ENCODE measurements at regions not wholly inside any gene's neighbourhood (a gene's known extent, or its start where the extent isn't known, plus 50 kb on each side); places are given as distances from the start of the nearest gene placed in this dataset.

DNA sequence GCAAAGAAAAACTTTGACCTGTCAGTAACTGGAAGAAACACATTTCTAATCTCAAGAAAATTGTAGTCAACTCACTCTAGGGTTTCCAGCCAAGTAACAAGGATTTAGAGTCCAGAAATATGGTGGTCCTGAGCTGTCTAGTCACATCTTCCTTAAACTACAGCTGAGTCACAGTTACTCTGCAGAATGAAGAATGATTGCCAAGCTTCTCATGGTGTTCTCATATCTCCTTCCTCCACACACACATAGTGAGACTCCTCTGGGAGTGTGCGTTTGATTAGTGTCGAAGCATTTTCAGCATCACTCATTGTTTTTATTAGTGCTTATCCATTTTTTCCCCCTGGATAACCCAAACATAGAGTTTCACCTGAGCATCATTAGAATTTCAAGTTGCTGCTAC, 93.1 kb upstream of the CXCL12 start (continued):
- TF ChIP-seq, protein P1, sequence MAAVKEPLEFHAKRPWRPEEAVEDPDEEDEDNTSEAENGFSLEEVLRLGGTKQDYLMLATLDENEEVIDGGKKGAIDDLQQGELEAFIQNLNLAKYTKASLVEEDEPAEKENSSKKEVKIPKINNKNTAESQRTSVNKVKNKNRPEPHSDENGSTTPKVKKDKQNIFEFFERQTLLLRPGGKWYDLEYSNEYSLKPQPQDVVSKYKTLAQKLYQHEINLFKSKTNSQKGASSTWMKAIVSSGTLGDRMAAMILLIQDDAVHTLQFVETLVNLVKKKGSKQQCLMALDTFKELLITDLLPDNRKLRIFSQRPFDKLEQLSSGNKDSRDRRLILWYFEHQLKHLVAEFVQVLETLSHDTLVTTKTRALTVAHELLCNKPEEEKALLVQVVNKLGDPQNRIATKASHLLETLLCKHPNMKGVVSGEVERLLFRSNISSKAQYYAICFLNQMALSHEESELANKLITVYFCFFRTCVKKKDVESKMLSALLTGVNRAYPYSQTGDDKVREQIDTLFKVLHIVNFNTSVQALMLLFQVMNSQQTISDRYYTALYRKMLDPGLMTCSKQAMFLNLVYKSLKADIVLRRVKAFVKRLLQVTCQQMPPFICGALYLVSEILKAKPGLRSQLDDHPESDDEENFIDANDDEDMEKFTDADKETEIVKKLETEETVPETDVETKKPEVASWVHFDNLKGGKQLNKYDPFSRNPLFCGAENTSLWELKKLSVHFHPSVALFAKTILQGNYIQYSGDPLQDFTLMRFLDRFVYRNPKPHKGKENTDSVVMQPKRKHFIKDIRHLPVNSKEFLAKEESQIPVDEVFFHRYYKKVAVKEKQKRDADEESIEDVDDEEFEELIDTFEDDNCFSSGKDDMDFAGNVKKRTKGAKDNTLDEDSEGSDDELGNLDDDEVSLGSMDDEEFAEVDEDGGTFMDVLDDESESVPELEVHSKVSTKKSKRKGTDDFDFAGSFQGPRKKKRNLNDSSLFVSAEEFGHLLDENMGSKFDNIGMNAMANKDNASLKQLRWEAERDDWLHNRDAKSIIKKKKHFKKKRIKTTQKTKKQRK (IDR thresholded peaks at IDR 0.05; ENCODE audit: borderline replicate concordance, low read depth, low read length): no peak
- no peak for TF ChIP-seq GABPB2 (CRISPR knock-in tag; conservative IDR thresholded peaks at IDR 0.05)
- no peak for TF ChIP-seq RHOXF2B (CRISPR knock-in tag; conservative IDR thresholded peaks at IDR 0.05)
- TF ChIP-seq, protein P2, sequence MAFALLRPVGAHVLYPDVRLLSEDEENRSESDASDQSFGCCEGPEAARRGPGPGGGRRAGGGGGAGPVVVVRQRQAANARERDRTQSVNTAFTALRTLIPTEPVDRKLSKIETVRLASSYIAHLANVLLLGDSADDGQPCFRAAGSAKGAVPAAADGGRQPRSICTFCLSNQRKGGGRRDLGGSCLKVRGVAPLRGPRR (CRISPR knock-in tag; IDR thresholded peaks at IDR 0.05): no peak
- TF ChIP-seq STAT5B (CRISPR knock-in tag; IDR thresholded peaks at IDR 0.05): no peak

DNA sequence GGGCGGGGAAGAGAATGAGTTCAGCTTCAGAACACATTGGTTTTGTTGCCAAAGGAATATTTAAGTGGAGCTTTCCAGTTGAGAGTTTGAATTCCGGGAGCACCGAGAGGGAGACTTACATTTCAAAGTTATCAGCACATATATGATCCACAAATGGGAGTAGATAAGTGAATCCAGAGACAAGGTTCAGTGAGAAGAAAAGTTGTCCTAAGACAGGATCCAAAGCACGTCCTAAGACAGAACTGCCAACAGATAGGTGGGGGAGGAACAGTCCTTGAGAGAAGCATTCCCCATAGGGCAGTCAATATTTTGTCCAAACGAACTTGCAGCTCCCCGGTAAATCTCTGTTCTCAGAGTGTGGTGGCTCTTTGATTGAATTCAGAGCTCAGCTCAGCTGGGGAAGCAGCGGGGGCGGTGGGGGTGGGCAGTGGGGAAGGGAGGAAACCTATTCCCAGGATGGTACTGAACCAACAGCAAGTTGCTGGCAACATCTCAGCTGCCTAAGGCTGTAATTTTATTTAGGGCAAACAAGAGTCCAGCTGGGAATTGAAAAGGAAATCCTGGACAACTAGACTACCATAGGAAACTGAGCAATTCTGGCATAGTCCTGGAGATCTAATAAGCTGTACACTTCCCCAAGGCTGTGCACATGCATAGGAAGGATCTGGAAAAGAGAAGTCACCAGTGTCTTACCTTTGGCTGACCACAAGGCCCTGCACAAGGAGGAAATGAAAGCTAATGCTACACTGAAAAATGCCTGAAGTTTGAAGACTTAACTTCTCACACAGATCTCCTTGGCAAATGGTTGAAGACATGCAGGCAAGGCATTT, 94.2 kb upstream of the CXCL12 start:
- DNase-seq (ENCODE audit: extremely low read depth in 1 of 4, low spot score in 3 of 4) (no peak), FAIRE-seq (peak; percentile 63), ATAC-seq (no peak)
- Histone ChIP-seq H3K9me3 (replicated peaks; ENCODE audit: control insufficient read depth, insufficient read depth, low read depth, low read length) (no peaks in the 10 kb centered on the region), H4K20me1 (replicated peaks; ENCODE audit: control insufficient read depth, insufficient read depth, low read length) (no peaks in the 10 kb centered on the region), H3K79me2 (ENCODE audit: control insufficient read depth, insufficient read depth, low read length) (no peaks in the 10 kb centered on the region), H3K36me3 (ENCODE audit: control insufficient read depth, insufficient read depth, low read length) (no peaks in the 10 kb centered on the region), H3K4me3 (no peak overlapping the region), H3K9me1 (ENCODE audit: control insufficient read depth, insufficient read depth, low read length) (no peaks in the 10 kb centered on the region), H3K27ac (ENCODE audit: extremely low read depth, low read depth, low read length) (no peak overlapping the region), H3K9ac (ENCODE audit: insufficient read depth in 1 of 2, low read depth in 2 of 2, low read length in 2 of 2) (no peak overlapping the region), H3K4me2 (ENCODE audit: insufficient read depth, low read length) (peak overlapping the region; percentile 13), H3K4me1 (replicated peaks in 1 of 2; ENCODE audit: control insufficient read depth in 2 of 2, insufficient read depth in 2 of 2, low read length in 2 of 2) (peaks cover 5 to 23% of the 10 kb centered on the region in 2 experiments; a peak in 4 of 5 replicates), H2AFZ (ENCODE audit: low read depth, low read length) (no peak overlapping the region), H3K27me3 (ENCODE audit: control insufficient read depth in 2 of 2, insufficient read depth in 2 of 2, low read length in 2 of 2) (no peaks in the 10 kb centered on the region)
- CTCF ChIA-PET (ENCODE audit: low intra/inter-chr PET ratio): no interaction called here
- POLR2A ChIA-PET: interaction anchor here (0.6 to 0.9 kb wide), 2 partner anchors 18 to 309 kb away, joined by 3 read pairs; no protein-coding TSS in a partner anchor
- no TSS peak for BruUV-seq (replicated peaks)
- 6% methylated on average over 8 of the region's 8 CpGs for WGBS (ENCODE audit: insufficient coverage, low coverage, missing lambda C conversion rate)
- intact Hi-C loops (cut with micrococcal nuclease): no loop called here
- in situ Hi-C loops (cut with MboI): no loop called here
- TF ChIP-seq CBFB (CRISPR knock-in tag; IDR thresholded peaks at IDR 0.05) (no peak), SPI1 (IDR thresholded peaks at IDR 0.05; ENCODE audit: borderline replicate concordance, low read depth, low read length) (peak; percentile 34; the same call in 1 of the 2 replicates), POLR3G (IDR thresholded peaks at IDR 0.05; ENCODE audit: extremely low read depth, insufficient read length, insufficient replicate concordance) (no peak)

All from K562 (cell line).